ENCODE measurements at regions not wholly inside any gene's neighbourhood (a gene's known extent, or its start where the extent isn't known, plus 50 kb on each side); places are given as distances from the start of the nearest gene placed in this dataset.
"Not testable (repeated sequence)": the region's sequence is repeated elsewhere in the genome, so short reads cannot be mapped to it uniquely, and the experiment has no call there.

- H3K27me3 Mint-ChIP-seq (ENCODE audit: low read depth in 3 of 3) = peaks cover 0 to 3% (median 0%) of the 10 kb centered on the region in 3 donors
- no peak for DNase-seq
- no peak overlapping the region for H3K4me3 Mint-ChIP-seq
- no peaks in the 10 kb centered on the region for H3K36me3 Mint-ChIP-seq
- peaks cover 6 to 40% (median 17%) of the 10 kb centered on the region in 6 donors for H3K9me3 Mint-ChIP-seq
- no peaks in the 10 kb centered on the region for H3K4me1 Mint-ChIP-seq
- no peak overlapping the region for H3K27ac Mint-ChIP-seq
These were observed 831.4 kb downstream of the DSC3 start for GRCh38 chr18:30211112-30211511.

- H3K27ac Mint-ChIP-seq = no peak overlapping the region
- H3K4me3 Mint-ChIP-seq = no peak overlapping the region
- H3K9me3 Mint-ChIP-seq = peaks cover 2 to 28% (median 15%) of the 10 kb centered on the region in 6 donors
- H3K36me3 Mint-ChIP-seq = no peaks in the 10 kb centered on the region
- no peak for DNase-seq
- peaks cover 0 to 3% (median 0%) of the 10 kb centered on the region in 3 donors for H3K27me3 Mint-ChIP-seq (ENCODE audit: low read depth in 3 of 3)
- H3K4me1 Mint-ChIP-seq = no peaks in the 10 kb centered on the region
These were observed 834.0 kb downstream of the DSC3 start for GRCh38 chr18:30208546-30208945.

GRCh38 chr18:30192216-30192615, 850.3 kb downstream of the DSC3 start:
- Mint-ChIP-seq H3K27ac (no peak overlapping the region), H3K9me3 (peaks cover 4 to 74% (median 35%) of the 10 kb centered on the region in 6 donors), H3K4me1 (no peaks in the 10 kb centered on the region), H3K4me3 (no peak overlapping the region), H3K27me3 (ENCODE audit: low read depth in 3 of 3) (peaks cover 0 to 2% (median 0%) of the 10 kb centered on the region in 3 donors), H3K36me3 (no peaks in the 10 kb centered on the region)
- DNase-seq = no peak

GRCh38 chr18:30186245-30186644, 856.3 kb downstream of the DSC3 start:
- peaks cover 2 to 33% (median 11%) of the 10 kb centered on the region in 6 donors for H3K9me3 Mint-ChIP-seq
- H3K27me3 Mint-ChIP-seq (ENCODE audit: low read depth in 3 of 3) = no peaks in the 10 kb centered on the region
- no peak overlapping the region for H3K27ac Mint-ChIP-seq

GRCh38 chr18:30177056-30177455, 865.5 kb downstream of the DSC3 start:
- Mint-ChIP-seq H3K27me3 (ENCODE audit: low read depth in 3 of 3) (no peaks in the 10 kb centered on the region), H3K9me3 (peaks cover 3 to 45% (median 17%) of the 10 kb centered on the region in 6 donors), H3K36me3 (peaks cover 0 to 5% (median 0%) of the 10 kb centered on the region in 3 donors), H3K4me3 (no peak overlapping the region), H3K4me1 (no peaks in the 10 kb centered on the region), H3K27ac (no peak overlapping the region)
- no peak for DNase-seq

More at GRCh38 chr18:30186245-30186644, 856.3 kb downstream of the DSC3 start:
- H3K36me3 Mint-ChIP-seq = no peaks in the 10 kb centered on the region
- DNase-seq = no peak
- H3K4me3 Mint-ChIP-seq = no peak overlapping the region
- H3K4me1 Mint-ChIP-seq = no peaks in the 10 kb centered on the region

GRCh38 chr18:30175621-30176225, 866.8 kb downstream of the DSC3 start:
- Mint-ChIP-seq H3K4me3 (no peak overlapping the region), H3K36me3 (peaks cover 0 to 5% (median 0%) of the 10 kb centered on the region in 3 donors), H3K9me3 (peaks cover 3 to 41% (median 14%) of the 10 kb centered on the region in 6 donors), H3K27ac (no peak overlapping the region), H3K27me3 (ENCODE audit: low read depth in 3 of 3) (peaks cover 0 to 2% (median 0%) of the 10 kb centered on the region in 3 donors), H3K4me1 (no peaks in the 10 kb centered on the region)
- no peak for DNase-seq

GRCh38 chr18:30175061-30175574, 867.4 kb downstream of the DSC3 start:
- H3K36me3 Mint-ChIP-seq = peaks cover 0 to 5% (median 0%) of the 10 kb centered on the region in 3 donors
- no peaks in the 10 kb centered on the region for H3K4me1 Mint-ChIP-seq
- H3K27ac Mint-ChIP-seq = no peak overlapping the region
- H3K9me3 Mint-ChIP-seq = peaks cover 3 to 41% (median 14%) of the 10 kb centered on the region in 6 donors
- peaks cover 0 to 2% (median 0%) of the 10 kb centered on the region in 3 donors for H3K27me3 Mint-ChIP-seq (ENCODE audit: low read depth in 3 of 3)
- DNase-seq = no peak
- no peak overlapping the region for H3K4me3 Mint-ChIP-seq

GRCh38 chr18:30163573-30163972, 879.0 kb downstream of the DSC3 start:
- H3K4me1 Mint-ChIP-seq = no peaks in the 10 kb centered on the region
- no peak overlapping the region for H3K4me3 Mint-ChIP-seq
- H3K27me3 Mint-ChIP-seq (ENCODE audit: low read depth in 3 of 3) = no peaks in the 10 kb centered on the region
- no peaks in the 10 kb centered on the region for H3K36me3 Mint-ChIP-seq
- no peak for DNase-seq
- peaks cover 0 to 32% (median 13%) of the 10 kb centered on the region in 6 donors for H3K9me3 Mint-ChIP-seq
- H3K27ac Mint-ChIP-seq = no peak overlapping the region

GRCh38 chr18:30160124-30160523, 882.4 kb downstream of the DSC3 start:
- Mint-ChIP-seq H3K9me3 (peaks cover 2 to 33% (median 13%) of the 10 kb centered on the region in 6 donors), H3K4me1 (no peaks in the 10 kb centered on the region), H3K27ac (no peak overlapping the region), H3K27me3 (ENCODE audit: low read depth in 3 of 3) (no peaks in the 10 kb centered on the region), H3K4me3 (no peak overlapping the region), H3K36me3 (peaks cover 0 to 3% (median 0%) of the 10 kb centered on the region in 3 donors)
- no peak for DNase-seq

GRCh38 chr18:30150586-30151250, 891.8 kb downstream of the DSC3 start:
- Mint-ChIP-seq H3K9me3 (peaks cover 4 to 38% (median 9%) of the 10 kb centered on the region in 6 donors), H3K27ac (no peak overlapping the region), H3K4me1 (no peaks in the 10 kb centered on the region), H3K27me3 (ENCODE audit: low read depth in 3 of 3) (no peaks in the 10 kb centered on the region), H3K4me3 (no peak overlapping the region), H3K36me3 (no peaks in the 10 kb centered on the region)
- no peak for DNase-seq

GRCh38 chr18:30149585-30149984, 893.0 kb downstream of the DSC3 start:
- H3K4me3 Mint-ChIP-seq = no peak overlapping the region
- peaks cover 4 to 39% (median 12%) of the 10 kb centered on the region in 6 donors for H3K9me3 Mint-ChIP-seq
- no peak for DNase-seq
- no peaks in the 10 kb centered on the region for H3K4me1 Mint-ChIP-seq
- no peaks in the 10 kb centered on the region for H3K36me3 Mint-ChIP-seq
- no peaks in the 10 kb centered on the region for H3K27me3 Mint-ChIP-seq (ENCODE audit: low read depth in 3 of 3)
- no peak overlapping the region for H3K27ac Mint-ChIP-seq

GRCh38 chr18:30142870-30143269, 899.7 kb downstream of the DSC3 start:
- H3K36me3 Mint-ChIP-seq = no peaks in the 10 kb centered on the region
- H3K4me1 Mint-ChIP-seq = no peaks in the 10 kb centered on the region
- peaks cover 0 to 6% (median 0%) of the 10 kb centered on the region in 3 donors for H3K27me3 Mint-ChIP-seq (ENCODE audit: low read depth in 3 of 3)
- no peak overlapping the region for H3K4me3 Mint-ChIP-seq
- H3K27ac Mint-ChIP-seq = no peak overlapping the region
- no peak for DNase-seq
- H3K9me3 Mint-ChIP-seq = peaks cover 10 to 52% (median 32%) of the 10 kb centered on the region in 6 donors

GRCh38 chr18:30142248-30142647, 900.3 kb downstream of the DSC3 start:
- Mint-ChIP-seq H3K27me3 (ENCODE audit: low read depth in 3 of 3) (peaks cover 0 to 6% (median 0%) of the 10 kb centered on the region in 3 donors), H3K9me3 (peaks cover 10 to 46% (median 32%) of the 10 kb centered on the region in 6 donors), H3K27ac (no peak overlapping the region), H3K4me3 (no peak overlapping the region), H3K4me1 (no peaks in the 10 kb centered on the region), H3K36me3 (no peaks in the 10 kb centered on the region)
- no peak for DNase-seq

GRCh38 chr18:30141506-30141905, 901.0 kb downstream of the DSC3 start:
- H3K4me3 Mint-ChIP-seq; DNase-seq; H3K36me3 Mint-ChIP-seq; H3K4me1 Mint-ChIP-seq; H3K27ac Mint-ChIP-seq; H3K27me3 Mint-ChIP-seq (ENCODE audit: low read depth in 3 of 3): not testable (repeated sequence)
- peaks cover 10 to 46% (median 35%) of the 10 kb centered on the region in 6 donors for H3K9me3 Mint-ChIP-seq
